Spinal cord (tissue), 9 donors: ENCODE measurements at regions not wholly inside any gene's neighbourhood (a gene's known extent, or its start where the extent isn't known, plus 50 kb on each side); places are given as distances from the start of the nearest gene placed in this dataset.
A peak's percentile ranks its signal among the peaks of the same experiment; 100 is the strongest.

Experiments
- DNase-seq, 6 donors: peaks; one replicate each; pipeline versions ENCODE4 v3.0.0 to v3.0.0-alpha.2; 2013 to 2015; ENCODE audit warnings: low spot score in 6 of 6, low read depth in 4 of 6
- H3K27ac ChIP-seq: one replicate; pipeline ENCODE4 v1.5.1; 2013; ENCODE audit warnings: low read depth, low read length, control low read depth
- H3K27me3 ChIP-seq: one replicate; pipeline ENCODE4 v1.6.1; 2013; ENCODE audit warnings: low read length; ENCODE audit not compliant: control insufficient read depth, insufficient read depth
- H3K36me3 ChIP-seq: one replicate; pipeline ENCODE4 v1.6.1; 2013; ENCODE audit warnings: low read length; ENCODE audit not compliant: control insufficient read depth, insufficient read depth
- H3K4me1 ChIP-seq: one replicate; pipeline ENCODE4 v1.6.1; 2013; ENCODE audit warnings: low read length; ENCODE audit not compliant: control insufficient read depth, insufficient read depth
- H3K4me3 ChIP-seq: one replicate; pipeline ENCODE4 v1.5.1; 2013; ENCODE audit warnings: low read depth, low read length, control low read depth
- H3K9me3 ChIP-seq: one replicate; pipeline ENCODE4 v1.6.1; 2013; ENCODE audit warnings: low read length; ENCODE audit not compliant: control insufficient read depth, insufficient read depth
- WGBS: methylation state at CpG from one replicate; pipeline ENCODE4 v1.1.5; 2013; ENCODE audit warnings: missing lambda C conversion rate; ENCODE audit not compliant: insufficient coverage; 5-methylcytosine and 5-hydroxymethylcytosine counted together
- donor health status: healthy.

- no peak overlapping the region for H3K4me3 ChIP-seq
- no peak overlapping the region for H3K27ac ChIP-seq
- H3K36me3 ChIP-seq, result no peaks in the 10 kb centered on the region
- H3K27me3 ChIP-seq, result no peaks in the 10 kb centered on the region
- H3K9me3 ChIP-seq, result no peaks in the 10 kb centered on the region
- no CpG with 5 or more reads among the region's 1 CpG for WGBS
- peak in 1 of 6 donors; percentile 64 for DNase-seq
- no peaks in the 10 kb centered on the region for H3K4me1 ChIP-seq
These were observed 668.3 kb downstream of the DNAH5 start for GRCh38 chr5:13276156-13276555.

- no peak for DNase-seq
- Histone ChIP-seq H3K36me3 (no peaks in the 10 kb centered on the region), H3K27me3 (no peaks in the 10 kb centered on the region), H3K4me3 (no peak overlapping the region), H3K27ac (no peak overlapping the region), H3K9me3 (no peaks in the 10 kb centered on the region), H3K4me1 (no peaks in the 10 kb centered on the region)
- WGBS, result no CpG with 5 or more reads among the region's 1 CpG
These were observed 680.8 kb downstream of the DNAH5 start for GRCh38 chr5:13263701-13264100.

GRCh38 chr5:13253111-13253510, 691.4 kb downstream of the DNAH5 start:
- Histone ChIP-seq H3K27ac (no peak overlapping the region), H3K4me3 (no peak overlapping the region), H3K27me3 (no peaks in the 10 kb centered on the region), H3K9me3 (no peaks in the 10 kb centered on the region), H3K4me1 (no peaks in the 10 kb centered on the region), H3K36me3 (no peaks in the 10 kb centered on the region)
- peak in 1 of 6 donors; percentile 50 for DNase-seq

- Histone ChIP-seq H3K36me3 (no peaks in the 10 kb centered on the region), H3K27me3 (no peaks in the 10 kb centered on the region), H3K9me3 (no peaks in the 10 kb centered on the region), H3K27ac (no peak overlapping the region), H3K4me1 (no peaks in the 10 kb centered on the region), H3K4me3 (no peak overlapping the region)
- no CpG with 5 or more reads among the region's 5 CpGs for WGBS
- no peak for DNase-seq
These were observed 691.8 kb downstream of the DNAH5 start for GRCh38 chr5:13252699-13253098.

GRCh38 chr5:13251623-13252376, 692.7 kb downstream of the DNAH5 start:
- H3K4me1 ChIP-seq, result no peaks in the 10 kb centered on the region
- no peaks in the 10 kb centered on the region for H3K36me3 ChIP-seq
- WGBS, result 91% methylated on average over 7 of the region's 7 CpGs
- H3K9me3 ChIP-seq, result no peaks in the 10 kb centered on the region
- H3K27me3 ChIP-seq, result no peaks in the 10 kb centered on the region
- H3K4me3 ChIP-seq, result no peak overlapping the region
- H3K27ac ChIP-seq, result no peak overlapping the region
- no peak for DNase-seq

GRCh38 chr5:13250464-13251291, 693.8 kb downstream of the DNAH5 start:
- no peaks in the 10 kb centered on the region for H3K9me3 ChIP-seq
- WGBS, result 74% methylated on average over 2 of the region's 4 CpGs
- no peaks in the 10 kb centered on the region for H3K36me3 ChIP-seq
- no peak for DNase-seq
- H3K4me1 ChIP-seq, result no peaks in the 10 kb centered on the region
- H3K27me3 ChIP-seq, result no peaks in the 10 kb centered on the region
- H3K4me3 ChIP-seq, result no peak overlapping the region
- no peak overlapping the region for H3K27ac ChIP-seq

- Histone ChIP-seq H3K36me3 (no peaks in the 10 kb centered on the region), H3K4me1 (no peaks in the 10 kb centered on the region), H3K4me3 (no peak overlapping the region), H3K27ac (no peak overlapping the region), H3K27me3 (no peaks in the 10 kb centered on the region), H3K9me3 (no peaks in the 10 kb centered on the region)
- no peak for DNase-seq
- WGBS, result no CpG with 5 or more reads among the region's 1 CpG
These were observed 694.6 kb downstream of the DNAH5 start for GRCh38 chr5:13249854-13250253.

GRCh38 chr5:13248253-13248652, 696.2 kb downstream of the DNAH5 start:
- no peaks in the 10 kb centered on the region for H3K9me3 ChIP-seq
- H3K4me3 ChIP-seq, result no peak overlapping the region
- WGBS, result no CpG with 5 or more reads among the region's 3 CpGs
- no peaks in the 10 kb centered on the region for H3K4me1 ChIP-seq
- no peaks in the 10 kb centered on the region for H3K36me3 ChIP-seq
- no peak overlapping the region for H3K27ac ChIP-seq
- peak in 3 of 6 donors; percentile 19 to 67 (median 66) for DNase-seq
- H3K27me3 ChIP-seq, result no peaks in the 10 kb centered on the region

GRCh38 chr5:13246053-13246452, 698.4 kb downstream of the DNAH5 start:
- Histone ChIP-seq H3K9me3 (no peaks in the 10 kb centered on the region), H3K36me3 (no peaks in the 10 kb centered on the region), H3K27me3 (no peaks in the 10 kb centered on the region), H3K4me3 (no peak overlapping the region), H3K27ac (no peak overlapping the region), H3K4me1 (no peaks in the 10 kb centered on the region)
- DNase-seq, result peak in 2 of 6 donors; percentile 17 to 52
- WGBS, result no CpG with 5 or more reads among the region's 5 CpGs

- 89% methylated on average over 20 of the region's 20 CpGs for WGBS
- Histone ChIP-seq H3K4me3 (no peak overlapping the region), H3K4me1 (no peaks in the 10 kb centered on the region), H3K27me3 (no peaks in the 10 kb centered on the region), H3K27ac (no peak overlapping the region), H3K9me3 (no peaks in the 10 kb centered on the region), H3K36me3 (no peaks in the 10 kb centered on the region)
- no peak for DNase-seq
These were observed 700.3 kb downstream of the DNAH5 start for GRCh38 chr5:13244151-13244550.
